Astrocyte of the spinal cord (primary cell): ENCODE measurements at regions not wholly inside any gene's neighbourhood (a gene's known extent, or its start where the extent isn't known, plus 50 kb on each side); places are given as distances from the start of the nearest gene placed in this dataset.
"Not testable (repeated sequence)": the region's sequence is repeated elsewhere in the genome, so short reads cannot be mapped to it uniquely, and the experiment has no call there.

Experiments used
- DNase-seq: peaks from one replicate; pipeline ENCODE4 v3.0.0; 2011; ENCODE audit warnings: low read depth, low spot score
- H3K4me3 ChIP-seq: 2 replicates; pipeline ENCODE4 v1.5.1; 2011; ENCODE audit warnings: low read depth, mild to moderate bottlenecking, low read length, moderate library complexity
- CTCF ChIP-seq: IDR thresholded peaks from 2 replicates; pipeline ENCODE4 v1.5.1; 2012; ENCODE audit warnings: low read depth, mild to moderate bottlenecking, low read length, inconsistent platforms
- in situ Hi-C: cut with HindIII; loops from 2 replicates; pipeline ENCODE4 v1.10.0; 2017; ENCODE audit warnings: low sequenced_read_pairs

GRCh38 chr1:232322162-232322734, 307.7 kb downstream of the SIPA1L2 start:
- TF ChIP-seq CTCF = no peak

GRCh38 chr1:232319518-232320210, 310.3 kb downstream of the SIPA1L2 start:
- TF ChIP-seq CTCF = no peak
- no peak for DNase-seq
- H3K4me3 ChIP-seq = no peak overlapping the region
- in situ Hi-C loops = no loop called here

More at GRCh38 chr1:232322162-232322734, 307.7 kb downstream of the SIPA1L2 start:
- H3K4me3 ChIP-seq = no peak overlapping the region
- DNase-seq = no peak
- in situ Hi-C loops = no loop called here

GRCh38 chr1:232319072-232319471, 310.9 kb downstream of the SIPA1L2 start:
- in situ Hi-C loops = no loop called here
- TF ChIP-seq CTCF = no peak
- no peak overlapping the region for H3K4me3 ChIP-seq
- no peak for DNase-seq

- TF ChIP-seq CTCF = no peak
- H3K4me3 ChIP-seq = no peak overlapping the region
- in situ Hi-C loops = no loop called here
- DNase-seq = no peak
These were observed 311.8 kb downstream of the SIPA1L2 start for GRCh38 chr1:232318143-232318542.

GRCh38 chr1:232317350-232317749, 312.6 kb downstream of the SIPA1L2 start:
- no peak for TF ChIP-seq CTCF
- no peak overlapping the region for H3K4me3 ChIP-seq
- in situ Hi-C loops = no loop called here
- no peak for DNase-seq

GRCh38 chr1:232316864-232317263, 313.1 kb downstream of the SIPA1L2 start:
- no peak overlapping the region for H3K4me3 ChIP-seq
- TF ChIP-seq CTCF = no peak
- in situ Hi-C loops = no loop called here
- no peak for DNase-seq

- H3K4me3 ChIP-seq, in situ Hi-C loops, DNase-seq: not testable (repeated sequence)
These were observed 316.1 kb downstream of the SIPA1L2 start for GRCh38 chr1:232313876-232314275.
